Activated T-helper 1 cell treated with Interleukin-2 at 50 U/mL for 16 hours (primary cell): ENCODE measurements at regions not wholly inside any gene's neighbourhood (a gene's known extent, or its start where the extent isn't known, plus 50 kb on each side); places are given as distances from the start of the nearest gene placed in this dataset.
"Not testable (repeated sequence)": the region's sequence is repeated elsewhere in the genome, so short reads cannot be mapped to it uniquely, and the experiment has no call there.

Experiments used
- DNase-seq: peaks from one replicate; pipeline ENCODE4 v3.0.0-alpha.2; 2020; ENCODE audit warnings: low read depth

GRCh38 chr1:219560856-219561255, 52.0 kb downstream of the ZC3H11B start:
- DNase-seq, result no peak

GRCh38 chr1:219559899-219560298, 53.0 kb downstream of the ZC3H11B start:
- DNase-seq, result no peak

DNA sequence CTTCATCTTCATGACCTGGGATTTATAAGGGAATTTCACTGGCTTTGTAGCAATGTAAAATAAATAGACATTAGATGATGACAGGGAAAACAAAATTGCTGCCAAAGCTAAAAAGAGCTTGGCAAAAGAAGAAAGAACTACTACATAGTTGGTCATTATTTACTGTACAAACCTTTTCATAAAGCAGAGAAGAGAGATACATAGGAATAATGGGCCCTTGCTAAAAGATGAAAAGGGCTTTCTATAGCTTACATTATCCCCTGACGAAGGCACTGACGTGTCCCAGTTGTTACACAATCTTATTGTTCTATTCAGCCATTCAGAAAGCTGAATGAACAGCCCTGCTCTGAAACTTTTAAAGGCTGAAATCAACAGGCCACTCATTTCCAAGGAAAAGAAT, 57.1 kb downstream of the ZC3H11B start:
- DNase-seq, result no peak

DNA sequence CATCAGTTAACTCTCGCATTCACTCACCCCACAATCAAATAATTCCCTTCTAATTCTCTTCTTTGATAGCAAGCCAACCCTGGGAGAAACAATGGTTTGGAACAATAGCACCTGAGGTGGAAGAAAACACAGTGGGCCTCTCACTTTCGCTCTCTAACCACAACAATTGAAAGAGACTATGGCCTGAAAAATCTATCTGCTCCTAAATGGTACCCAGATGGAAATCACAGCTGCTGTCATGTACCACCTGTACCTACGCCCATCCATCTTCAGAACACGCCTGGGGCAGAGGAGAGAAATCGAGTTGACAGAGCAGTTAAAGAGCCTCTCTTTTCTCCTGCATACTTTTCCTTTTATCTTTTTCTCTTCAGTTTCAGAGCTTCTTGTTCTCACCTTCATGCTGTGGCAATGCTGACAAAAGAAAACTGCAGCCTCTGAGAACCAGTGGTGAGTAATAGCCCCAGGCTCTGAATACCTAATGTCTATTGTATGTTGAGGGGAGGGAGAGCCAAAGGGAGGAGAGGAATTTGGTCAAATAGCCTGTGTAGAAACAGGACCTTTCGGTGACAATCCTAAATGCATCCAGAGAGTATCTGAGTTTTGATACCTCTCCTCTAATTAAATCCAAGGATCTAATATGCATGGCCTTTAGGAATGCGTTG, 57.7 kb downstream of the ZC3H11B start:
- no peak for DNase-seq

DNA sequence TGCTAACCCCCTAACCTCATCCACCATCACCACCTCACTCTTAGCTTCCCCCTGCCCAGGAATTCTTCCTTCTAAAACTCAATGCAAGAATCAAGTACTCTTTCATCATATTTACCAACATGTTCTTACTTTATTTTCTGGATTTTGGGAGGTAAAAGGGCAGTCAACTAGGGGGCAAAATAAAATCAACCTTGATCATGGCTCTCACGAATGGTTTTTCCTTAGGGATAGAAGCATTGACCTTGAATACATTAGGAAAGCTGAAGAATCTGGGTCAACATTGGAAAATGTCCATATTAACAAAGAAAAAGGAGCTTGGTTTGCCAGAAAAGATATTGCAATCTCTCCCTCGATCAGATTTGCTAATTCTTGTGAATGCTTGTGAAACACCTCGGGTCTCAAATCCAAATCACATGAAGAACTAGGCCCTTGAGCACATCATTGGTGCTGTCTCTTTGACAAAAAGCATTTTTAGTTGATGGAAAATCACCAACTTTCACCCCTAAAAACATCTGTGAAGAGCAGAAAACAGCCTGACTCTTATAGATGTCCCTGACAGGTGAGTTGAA, 58.9 kb downstream of the ZC3H11B start:
- DNase-seq, result no peak

- no peak for DNase-seq
These were observed 62.7 kb downstream of the ZC3H11B start for GRCh38 chr1:219550201-219550600.

- no peak for DNase-seq
These were observed 63.7 kb downstream of the ZC3H11B start for GRCh38 chr1:219549215-219549614.

DNA sequence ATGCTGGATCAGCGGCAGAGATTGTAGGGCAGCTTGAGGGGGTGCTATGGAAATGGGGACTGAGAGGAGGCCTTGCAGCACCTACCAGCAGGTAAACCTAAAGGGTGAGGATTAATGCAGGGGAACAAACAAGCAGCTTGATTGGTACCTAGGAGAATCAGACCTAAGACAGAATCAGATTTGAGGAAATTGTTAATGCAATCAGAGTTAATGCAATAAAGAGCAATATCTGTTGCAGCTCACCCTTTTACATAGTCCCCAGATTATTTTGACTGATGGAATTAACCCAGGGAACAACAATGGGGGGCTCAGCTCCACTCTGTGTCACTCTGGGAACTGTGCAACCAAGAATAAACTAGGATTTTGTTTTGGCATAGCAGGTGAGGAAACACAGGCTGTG, 64.5 kb downstream of the ZC3H11B start:
- no peak for DNase-seq

GRCh38 chr1:219545756-219546155, 67.1 kb downstream of the ZC3H11B start:
- not testable (repeated sequence) for DNase-seq

- no peak for DNase-seq
These were observed 68.6 kb downstream of the ZC3H11B start for GRCh38 chr1:219544163-219544846.

GRCh38 chr1:219542828-219543518, 69.9 kb downstream of the ZC3H11B start:
- no peak for DNase-seq

- DNase-seq, result no peak
These were observed 71.0 kb downstream of the ZC3H11B start for GRCh38 chr1:219541946-219542345.

DNA sequence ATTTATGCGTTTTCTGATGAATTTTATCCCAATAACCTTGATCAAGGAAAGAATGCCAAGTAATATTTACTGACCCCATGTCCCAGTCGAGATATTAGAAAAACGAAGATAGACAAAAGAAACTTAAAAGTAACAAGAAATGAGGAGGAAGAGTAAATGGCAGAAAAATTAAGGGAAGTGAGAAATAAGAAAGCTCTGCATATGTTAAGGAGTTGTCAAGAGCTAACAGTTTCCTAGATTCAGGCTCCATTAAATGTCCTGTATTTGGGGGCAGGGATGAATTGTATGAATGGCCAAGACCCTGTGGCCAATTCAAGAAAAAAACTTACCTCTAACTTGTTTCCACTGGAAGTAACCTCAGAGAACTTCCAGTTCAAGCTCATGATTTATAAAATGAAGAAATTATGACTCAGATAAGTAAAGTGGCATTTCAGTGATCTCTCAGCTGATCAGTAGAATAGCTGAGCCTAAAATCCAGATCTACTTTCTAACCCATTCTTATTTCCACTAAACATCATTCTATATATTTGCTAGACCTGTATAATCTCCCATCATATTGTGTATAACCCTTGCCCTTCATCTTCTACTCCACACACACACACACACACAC, 73.2 kb downstream of the ZC3H11B start:
- DNase-seq, result no peak

DNA sequence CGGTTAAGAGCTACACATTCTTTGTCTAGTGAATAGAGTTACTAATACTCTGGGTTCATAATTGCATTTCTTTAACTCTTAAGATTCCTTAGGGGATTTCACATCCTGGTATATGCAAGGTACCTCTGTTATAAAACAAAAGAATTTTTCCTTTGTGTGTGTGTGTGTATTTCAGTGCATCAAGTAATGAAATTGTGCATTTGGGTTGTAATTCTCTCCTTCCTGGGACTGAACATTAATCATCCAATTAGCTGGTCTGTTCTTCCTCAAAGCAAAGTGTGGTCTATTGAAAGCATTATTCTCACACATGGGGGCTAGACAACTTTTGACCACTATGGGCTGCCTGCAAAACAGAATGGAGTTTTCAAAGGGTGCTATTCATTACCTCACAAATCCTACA, 74.0 kb downstream of the ZC3H11B start:
- no peak for DNase-seq

- no peak for DNase-seq
These were observed 75.7 kb downstream of the ZC3H11B start for GRCh38 chr1:219537223-219537631.

DNA sequence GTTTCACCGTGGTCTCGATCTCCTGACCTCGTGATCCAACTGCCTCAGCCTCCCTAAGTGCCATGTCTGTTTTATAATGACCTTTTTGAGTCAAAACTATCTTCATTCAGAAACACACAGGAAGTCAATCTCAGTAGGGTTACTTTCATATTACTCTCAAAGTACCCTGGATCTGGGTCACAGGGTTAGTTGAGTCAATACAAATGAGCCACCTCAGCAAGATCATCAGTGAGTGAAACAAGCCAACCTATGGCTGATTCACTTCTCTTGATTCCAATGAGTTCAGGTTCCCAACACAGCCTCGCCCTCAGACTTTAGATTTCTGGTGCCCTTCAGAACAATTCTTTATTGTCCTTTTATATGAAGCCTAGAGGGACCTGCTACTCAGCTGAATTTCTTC, 76.9 kb downstream of the ZC3H11B start:
- DNase-seq, result no peak

GRCh38 chr1:219534991-219535390, 77.9 kb downstream of the ZC3H11B start:
- no peak for DNase-seq

GRCh38 chr1:219533280-219533679, 79.6 kb downstream of the ZC3H11B start:
- no peak for DNase-seq

- no peak for DNase-seq
These were observed 83.8 kb downstream of the ZC3H11B start for GRCh38 chr1:219529116-219529515.

GRCh38 chr1:219528633-219529032, 84.3 kb downstream of the ZC3H11B start:
- no peak for DNase-seq

GRCh38 chr1:219527994-219528393, 84.9 kb downstream of the ZC3H11B start:
- no peak for DNase-seq

GRCh38 chr1:219526074-219526473, 86.8 kb downstream of the ZC3H11B start:
- DNase-seq, result no peak

GRCh38 chr1:219523411-219523810, 89.5 kb downstream of the ZC3H11B start:
- no peak for DNase-seq
